Skin epidermis (tissue), 12 donors: ENCODE measurements at regions not wholly inside any gene's neighbourhood (a gene's known extent, or its start where the extent isn't known, plus 50 kb on each side); places are given as distances from the start of the nearest gene placed in this dataset.
"Not testable (repeated sequence)": the region's sequence is repeated elsewhere in the genome, so short reads cannot be mapped to it uniquely, and the experiment has no call there.

Experiments
- H3K27ac ChIP-seq, 21 experiments: fragments of 200-600 bp; sonication (generic) in 11 of 21; one replicate each; pipeline ENCODE4 v1.5.0; 2020; ENCODE audit warnings: mild to moderate bottlenecking in 3 of 21, inconsistent platforms in 2 of 21, moderate library complexity in 2 of 21
- H3K4me3 ChIP-seq, 7 experiments: fragments of 200-600 bp; sonication (generic) in 2 of 7; one replicate each; pipeline ENCODE4 v1.5.0; 2020; ENCODE audit warnings: inconsistent platforms in 2 of 7, mild to moderate bottlenecking in 2 of 7, moderate library complexity in 1 of 7

- Histone ChIP-seq H3K4me3 (no peak overlapping the region), H3K27ac (no peak overlapping the region)
Observed at GRCh38 chr3:6264036-6264435, 596.9 kb upstream of the GRM7 start.

- Histone ChIP-seq H3K27ac (no peak overlapping the region), H3K4me3 (no peak overlapping the region)
Observed at GRCh38 chr3:6264906-6265305, 596.0 kb upstream of the GRM7 start.

DNA sequence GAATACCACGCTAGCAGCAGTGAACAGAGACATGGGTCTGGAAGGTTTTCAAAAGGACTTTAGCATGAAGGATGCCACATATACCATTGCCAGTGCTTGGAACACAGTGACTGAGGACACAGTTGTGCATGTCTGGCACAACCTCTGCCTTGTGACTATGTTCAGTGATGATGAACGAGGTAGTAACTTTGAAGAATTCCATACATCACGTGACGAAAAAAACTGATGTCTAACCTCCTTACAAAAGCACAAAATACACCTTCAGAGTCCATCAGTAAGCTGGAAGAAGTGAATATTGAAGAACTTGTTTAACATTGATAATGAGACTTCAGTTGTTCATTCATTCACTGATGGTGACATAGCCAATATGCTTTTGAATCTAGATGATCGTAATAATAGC, 594.8 kb upstream of the GRM7 start:
- no peak overlapping the region for H3K4me3 ChIP-seq
- no peak overlapping the region for H3K27ac ChIP-seq

DNA sequence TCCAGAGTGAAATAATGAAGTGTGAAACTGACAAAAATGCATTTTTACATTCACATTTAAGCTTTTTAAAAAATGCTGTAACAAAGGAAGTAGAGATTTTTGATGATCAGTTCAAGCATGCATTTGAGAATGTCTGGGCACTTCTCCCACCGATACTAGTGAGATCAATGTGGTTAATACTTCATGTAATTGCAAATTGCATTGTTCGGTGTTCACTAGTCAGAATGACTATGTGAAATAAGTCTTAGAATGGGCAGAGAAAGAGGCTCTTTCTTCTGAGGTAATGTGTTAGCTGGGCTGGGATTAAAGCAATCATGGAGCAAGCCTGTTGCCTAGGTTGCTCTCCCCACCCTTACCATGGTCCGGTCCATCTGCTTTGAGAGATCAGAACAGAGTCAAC, 587.0 kb upstream of the GRM7 start:
- H3K4me3 ChIP-seq, result no peak overlapping the region

DNA sequence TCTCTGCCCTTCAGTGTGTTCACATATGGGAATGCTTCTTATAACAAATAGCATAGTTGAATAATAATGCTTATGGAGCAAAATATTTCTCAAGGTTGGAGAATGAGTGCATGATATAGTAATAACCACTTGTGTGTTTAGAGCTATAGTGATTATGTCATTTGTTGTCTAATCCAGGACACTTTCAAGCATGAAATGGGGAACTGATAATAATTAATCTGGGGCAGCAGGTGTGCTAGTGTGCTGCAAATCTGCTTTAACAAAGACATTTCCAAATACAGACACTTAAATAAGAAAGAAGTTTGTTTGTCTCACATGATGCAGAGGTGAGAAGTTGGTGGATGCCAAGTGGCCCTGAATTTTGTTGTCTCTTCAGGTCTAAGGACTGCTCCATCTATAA, 579.3 kb upstream of the GRM7 start:
- H3K4me3 ChIP-seq, result no peak overlapping the region
- H3K27ac ChIP-seq, result no peak overlapping the region

More for the DNA sequence above, 587.0 kb upstream of the GRM7 start:
- H3K27ac ChIP-seq, result no peak overlapping the region

DNA sequence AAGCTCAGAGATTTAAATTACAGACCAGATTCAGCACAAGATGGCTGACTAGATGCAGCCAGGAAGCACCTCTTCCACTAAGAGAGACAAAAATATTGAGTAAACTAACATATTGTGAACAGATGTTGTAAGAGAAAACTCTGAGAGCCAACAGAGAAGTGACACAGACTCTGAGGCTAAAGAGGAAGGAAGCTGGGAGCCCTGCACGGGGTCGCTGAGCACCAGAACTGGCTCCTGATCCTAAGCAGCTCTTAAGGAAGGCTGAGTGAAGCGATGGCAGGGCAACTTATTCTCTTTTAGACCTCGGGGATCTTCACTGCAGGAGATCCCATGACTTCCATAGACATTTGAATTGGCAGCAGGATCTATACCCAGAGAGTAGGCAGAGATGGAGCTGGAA, 578.0 kb upstream of the GRM7 start:
- H3K4me3 ChIP-seq, result no peak overlapping the region
- no peak overlapping the region for H3K27ac ChIP-seq

GRCh38 chr3:6287088-6287875, 573.6 kb upstream of the GRM7 start:
- Histone ChIP-seq H3K4me3 (no peak overlapping the region), H3K27ac (no peak overlapping the region)

- no peak overlapping the region for H3K27ac ChIP-seq
- no peak overlapping the region for H3K4me3 ChIP-seq
Observed at GRCh38 chr3:6301626-6302025, 559.3 kb upstream of the GRM7 start.

DNA sequence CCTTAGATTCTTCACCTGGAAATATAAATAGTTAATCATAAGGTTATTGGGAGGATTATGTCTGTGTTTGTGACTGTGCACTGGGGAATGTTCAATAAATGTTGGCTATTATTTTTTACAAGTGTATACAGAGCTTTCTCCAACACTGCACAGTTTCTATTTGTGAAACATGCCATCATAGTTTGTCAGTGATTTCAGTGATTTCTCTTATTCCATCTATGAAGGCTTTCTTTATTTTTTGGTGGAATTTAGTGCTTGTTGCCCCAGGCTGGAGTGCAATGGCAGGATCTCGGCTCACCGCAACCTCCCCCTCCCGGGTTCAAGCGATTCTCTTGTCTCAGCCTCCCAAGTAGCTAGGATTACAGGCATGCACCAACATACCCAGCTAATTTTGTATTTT, 545.0 kb upstream of the GRM7 start:
- no peak overlapping the region for H3K4me3 ChIP-seq

GRCh38 chr3:6321999-6322398, 538.9 kb upstream of the GRM7 start:
- H3K4me3 ChIP-seq, result no peak overlapping the region
- no peak overlapping the region for H3K27ac ChIP-seq

More for the DNA sequence above, 545.0 kb upstream of the GRM7 start:
- no peak overlapping the region for H3K27ac ChIP-seq

DNA sequence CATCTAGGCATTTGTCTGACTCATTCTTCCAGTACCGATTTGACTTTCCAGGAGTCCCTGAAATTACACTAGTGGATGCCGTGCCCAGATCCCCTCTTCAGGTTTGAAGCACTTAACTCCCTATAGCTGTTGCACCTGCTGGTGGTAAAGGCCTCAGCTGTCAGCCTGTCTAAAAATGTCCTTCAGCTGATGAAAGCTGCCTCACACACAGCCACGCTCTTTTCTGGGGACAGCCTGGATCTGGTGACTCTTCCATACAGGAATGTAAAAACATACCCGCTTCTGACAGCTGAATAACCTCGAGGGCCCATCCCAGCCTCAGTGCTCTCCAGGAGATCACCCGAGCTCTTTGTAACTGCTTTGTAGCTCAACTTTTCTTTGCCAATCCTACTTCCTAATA, 534.1 kb upstream of the GRM7 start:
- no peak overlapping the region for H3K27ac ChIP-seq
- H3K4me3 ChIP-seq, result no peak overlapping the region

GRCh38 chr3:6340980-6341325, 520.0 kb upstream of the GRM7 start:
- not testable (repeated sequence) for H3K27ac ChIP-seq, H3K4me3 ChIP-seq

DNA sequence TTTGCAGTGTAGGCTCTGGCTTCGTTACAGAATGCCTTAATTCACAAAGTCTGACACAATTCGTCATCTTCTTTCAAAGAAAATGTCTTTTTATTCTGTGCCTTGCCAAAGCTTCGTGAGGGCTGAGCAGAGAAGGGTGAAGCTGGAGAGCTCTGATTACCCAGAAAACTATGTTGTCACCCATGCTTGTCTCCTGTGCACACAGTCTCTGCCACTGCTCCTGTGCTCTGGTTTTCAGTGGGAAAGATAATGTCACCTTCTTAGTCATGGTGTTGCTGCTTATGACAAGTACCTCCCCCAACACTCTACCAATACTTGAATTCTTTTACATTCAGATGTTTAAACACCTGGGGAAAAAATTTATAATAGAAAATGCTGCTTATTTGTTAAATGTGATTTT, 509.2 kb upstream of the GRM7 start:
- Histone ChIP-seq H3K4me3 (no peak overlapping the region), H3K27ac (no peak overlapping the region)

DNA sequence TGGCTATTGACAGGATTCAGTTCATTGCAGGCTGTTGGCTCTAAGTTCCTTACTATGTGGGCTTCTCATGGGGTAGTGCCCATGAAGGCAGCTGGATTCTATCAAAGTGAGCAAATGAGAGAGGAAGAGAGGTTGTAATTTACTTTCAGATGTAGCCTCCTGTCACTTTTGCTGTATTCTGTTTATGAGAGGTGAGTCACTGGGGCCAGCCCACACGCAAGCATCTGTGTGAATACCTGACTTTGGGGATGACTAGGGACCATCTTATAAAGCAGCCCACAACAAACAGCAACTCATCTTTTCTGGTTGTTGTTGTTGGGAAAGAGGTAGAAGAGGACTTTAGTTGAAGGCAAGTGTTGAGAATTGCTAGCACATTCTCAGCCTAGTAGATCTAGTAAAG, 506.3 kb upstream of the GRM7 start:
- Histone ChIP-seq H3K4me3 (no peak overlapping the region), H3K27ac (no peak overlapping the region)

GRCh38 chr3:6362406-6362805, 498.5 kb upstream of the GRM7 start:
- no peak overlapping the region for H3K4me3 ChIP-seq
- no peak overlapping the region for H3K27ac ChIP-seq

DNA sequence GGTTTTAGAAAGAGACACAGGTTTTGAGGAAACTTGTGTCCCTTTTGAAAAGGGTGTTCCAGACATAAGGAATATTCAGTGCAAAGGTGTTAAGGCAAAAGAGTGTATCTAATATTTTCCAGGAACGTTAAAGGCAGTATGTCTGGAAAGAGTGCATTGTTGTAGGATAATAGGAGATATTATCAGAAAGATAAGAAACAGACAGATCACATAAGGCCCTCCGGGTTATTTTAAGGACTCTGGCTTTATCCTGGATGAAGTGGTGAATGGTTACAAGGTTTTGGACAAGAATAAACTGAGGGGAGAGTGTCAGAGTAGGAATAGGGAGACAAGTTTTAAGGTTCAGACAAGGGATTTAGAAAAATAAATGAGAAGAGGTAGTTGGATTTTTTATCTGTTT, 493.7 kb upstream of the GRM7 start:
- H3K4me3 ChIP-seq, result no peak overlapping the region

DNA sequence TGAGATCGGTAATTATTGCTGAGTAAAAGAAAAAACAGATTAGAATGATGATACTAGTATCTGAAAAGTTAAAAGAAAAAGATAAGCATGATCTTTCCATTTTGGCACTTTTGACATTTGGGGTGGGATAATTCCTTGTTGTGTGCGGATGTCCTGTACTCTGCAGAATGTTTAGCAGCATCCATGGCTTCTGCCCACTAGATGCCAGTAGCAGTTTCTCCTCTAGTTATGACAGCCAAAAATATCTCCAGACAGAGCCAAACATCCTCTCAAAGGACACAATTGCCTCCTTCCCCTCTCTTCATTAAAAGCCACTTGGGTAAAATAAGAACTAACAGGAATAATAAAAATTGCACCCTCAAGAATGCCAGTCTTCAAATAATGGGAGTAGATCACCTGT, 468.8 kb upstream of the GRM7 start:
- H3K27ac ChIP-seq, result no peak overlapping the region

More for the DNA sequence above, 493.7 kb upstream of the GRM7 start:
- no peak overlapping the region for H3K27ac ChIP-seq

GRCh38 chr3:6394944-6395343, 466.0 kb upstream of the GRM7 start:
- Histone ChIP-seq H3K4me3 (no peak overlapping the region), H3K27ac (no peak overlapping the region)

More for the DNA sequence above, 468.8 kb upstream of the GRM7 start:
- no peak overlapping the region for H3K4me3 ChIP-seq

DNA sequence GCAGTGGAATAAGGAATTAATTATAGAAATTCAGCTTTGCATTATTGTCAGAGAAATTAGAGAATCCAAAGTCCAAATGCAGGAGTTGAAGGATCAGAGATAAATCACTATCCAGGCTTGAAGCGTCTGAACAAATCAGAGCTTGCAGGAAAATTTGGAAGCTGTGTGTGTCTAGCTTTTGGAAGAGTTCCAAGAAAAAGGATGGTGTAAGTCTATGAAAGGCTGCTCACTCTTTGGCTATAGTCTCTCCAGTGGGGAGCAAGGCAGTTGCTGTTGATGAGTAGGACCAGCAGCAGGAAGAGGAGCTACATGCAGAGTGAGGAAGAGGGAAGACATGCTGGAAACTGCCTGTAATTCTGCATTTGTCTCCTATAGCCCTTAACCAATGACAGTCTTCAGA, 464.3 kb upstream of the GRM7 start:
- H3K4me3 ChIP-seq, result no peak overlapping the region
- no peak overlapping the region for H3K27ac ChIP-seq

- not testable (repeated sequence) for H3K4me3 ChIP-seq, H3K27ac ChIP-seq
Observed at GRCh38 chr3:6402666-6403065, 458.2 kb upstream of the GRM7 start.

DNA sequence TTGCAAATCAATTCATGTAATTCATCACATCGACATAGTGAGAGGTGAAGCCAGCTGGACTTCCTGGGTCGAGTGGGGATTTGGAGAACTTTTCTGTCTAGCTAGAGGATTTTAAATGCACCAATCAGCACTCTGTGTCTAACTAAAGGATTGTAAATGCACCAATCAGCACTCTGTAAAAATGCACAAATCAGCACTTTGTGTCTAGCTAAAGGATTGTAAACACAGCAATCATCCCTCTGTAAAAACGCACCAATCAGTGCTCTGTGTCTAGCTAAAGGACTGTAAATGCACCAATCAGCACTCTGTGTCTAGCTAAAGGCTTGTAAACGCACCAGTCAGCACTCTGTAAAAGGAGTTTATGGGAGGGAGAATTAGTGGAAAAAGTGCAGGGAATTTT, 454.0 kb upstream of the GRM7 start:
- H3K4me3 ChIP-seq, H3K27ac ChIP-seq: not testable (repeated sequence)

DNA sequence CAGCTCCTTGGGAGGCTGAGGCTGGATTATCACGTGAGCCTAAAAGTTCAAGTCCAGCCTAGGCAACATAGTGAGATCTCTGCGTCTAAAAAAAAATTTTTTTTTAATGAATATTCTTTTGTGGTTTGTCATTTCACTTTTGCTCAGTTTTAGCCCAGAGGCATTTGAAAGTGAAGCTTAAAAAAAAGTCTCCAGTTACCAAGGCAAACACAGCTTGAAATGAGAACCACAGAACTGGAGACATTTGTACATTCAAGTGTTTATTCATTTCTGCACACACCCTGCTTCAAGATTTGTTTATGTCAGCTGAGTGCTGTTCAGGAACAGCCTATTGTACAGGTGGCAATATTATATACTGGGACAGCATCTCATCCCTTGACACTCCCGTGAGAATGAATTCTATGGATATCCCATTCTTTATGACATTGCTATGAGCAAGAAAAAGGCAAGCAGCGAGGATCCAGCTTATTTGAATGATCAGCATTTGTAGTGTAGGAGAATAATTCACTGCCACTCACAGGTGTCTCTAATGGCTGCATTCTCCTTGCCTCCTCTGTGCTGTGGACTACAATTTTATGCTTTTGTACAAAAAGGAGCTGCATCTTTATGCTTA, 444.8 kb upstream of the GRM7 start:
- no peak overlapping the region for H3K27ac ChIP-seq
- no peak overlapping the region for H3K4me3 ChIP-seq
